ENCODE measurements at regions not wholly inside any gene's neighbourhood (a gene's known extent, or its start where the extent isn't known, plus 50 kb on each side); places are given as distances from the start of the nearest gene placed in this dataset.

DNA sequence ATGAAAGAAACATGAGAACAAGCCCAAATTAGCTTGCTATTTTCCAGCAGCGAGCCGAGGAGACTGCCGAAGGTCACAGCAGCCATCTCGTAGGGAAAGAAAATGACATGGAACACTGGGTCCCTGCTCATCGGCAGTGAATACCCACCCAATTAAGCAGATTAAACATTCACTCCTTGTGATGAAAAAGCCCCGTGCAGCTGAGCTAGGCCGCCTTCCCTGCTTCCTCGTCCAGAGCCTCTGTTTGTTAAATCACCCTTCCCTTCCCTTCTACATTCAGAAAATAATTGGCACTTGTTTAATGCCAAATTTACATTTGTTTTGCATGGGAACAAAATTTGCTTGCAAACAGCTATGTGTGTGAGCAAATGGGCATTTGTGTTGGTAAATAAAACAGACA, 342.5 kb downstream of the RMST start:
- intact Hi-C loops (cut with micrococcal nuclease), result no loop called here
- Histone ChIP-seq H3K27me3 (ENCODE audit: low read depth) (no peaks in the 10 kb centered on the region), H3K27ac (replicated peaks) (no peak overlapping the region), H3K9me3 (replicated peaks) (no peaks in the 10 kb centered on the region), H3K4me1 (no peaks in the 10 kb centered on the region), H3K36me3 (no peaks in the 10 kb centered on the region), H3K4me3 (no peak overlapping the region)
- TF ChIP-seq, protein P1, sequence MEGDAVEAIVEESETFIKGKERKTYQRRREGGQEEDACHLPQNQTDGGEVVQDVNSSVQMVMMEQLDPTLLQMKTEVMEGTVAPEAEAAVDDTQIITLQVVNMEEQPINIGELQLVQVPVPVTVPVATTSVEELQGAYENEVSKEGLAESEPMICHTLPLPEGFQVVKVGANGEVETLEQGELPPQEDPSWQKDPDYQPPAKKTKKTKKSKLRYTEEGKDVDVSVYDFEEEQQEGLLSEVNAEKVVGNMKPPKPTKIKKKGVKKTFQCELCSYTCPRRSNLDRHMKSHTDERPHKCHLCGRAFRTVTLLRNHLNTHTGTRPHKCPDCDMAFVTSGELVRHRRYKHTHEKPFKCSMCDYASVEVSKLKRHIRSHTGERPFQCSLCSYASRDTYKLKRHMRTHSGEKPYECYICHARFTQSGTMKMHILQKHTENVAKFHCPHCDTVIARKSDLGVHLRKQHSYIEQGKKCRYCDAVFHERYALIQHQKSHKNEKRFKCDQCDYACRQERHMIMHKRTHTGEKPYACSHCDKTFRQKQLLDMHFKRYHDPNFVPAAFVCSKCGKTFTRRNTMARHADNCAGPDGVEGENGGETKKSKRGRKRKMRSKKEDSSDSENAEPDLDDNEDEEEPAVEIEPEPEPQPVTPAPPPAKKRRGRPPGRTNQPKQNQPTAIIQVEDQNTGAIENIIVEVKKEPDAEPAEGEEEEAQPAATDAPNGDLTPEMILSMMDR (IDR thresholded peaks at IDR 0.05; ENCODE audit: borderline replicate concordance), result no peak
- no peak for DNase-seq

DNA sequence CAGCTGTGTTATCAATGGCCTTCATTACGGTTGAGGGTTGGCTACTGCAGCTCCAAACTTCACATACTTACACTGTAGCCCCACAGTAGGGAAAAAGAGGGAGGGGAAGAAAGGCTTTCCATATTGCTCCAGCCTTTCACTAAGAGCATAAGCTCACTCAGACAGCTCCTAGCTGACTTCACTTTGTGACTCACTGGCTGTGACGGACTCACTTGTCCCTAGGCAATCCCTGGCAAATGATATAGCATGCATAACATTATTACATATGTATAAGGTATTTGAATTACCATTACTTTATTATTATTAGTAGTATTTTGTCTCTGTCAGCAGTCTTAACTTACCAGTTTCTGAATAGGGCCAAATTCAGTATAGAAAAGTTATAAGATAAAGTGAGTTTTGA, 350.7 kb downstream of the RMST start:
- no peaks in the 10 kb centered on the region for H3K4me1 ChIP-seq

DNA sequence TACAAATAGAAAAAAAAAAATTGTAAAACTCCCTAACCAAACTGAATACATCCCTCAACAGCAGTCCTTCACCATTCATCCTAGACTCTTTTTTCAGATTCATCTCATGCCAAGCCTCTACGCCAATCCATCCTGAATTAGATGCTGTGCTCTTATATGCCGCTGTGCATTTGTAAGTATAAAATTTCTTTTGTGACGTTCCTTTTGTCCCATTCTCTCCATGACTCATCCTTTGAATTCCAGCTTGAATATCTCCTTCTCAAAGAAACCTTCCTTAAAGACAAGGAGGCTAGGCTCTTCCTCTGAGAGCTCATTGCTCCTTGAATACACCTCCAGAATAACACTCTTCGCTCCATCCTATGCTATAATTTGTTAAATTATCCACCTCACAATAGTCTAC, 359.2 kb downstream of the RMST start:
- H3K9me3 ChIP-seq (replicated peaks), result no peaks in the 10 kb centered on the region
- no peak for DNase-seq
- intact Hi-C loops (cut with micrococcal nuclease), result no loop called here
- H3K4me3 ChIP-seq, result no peak overlapping the region
- TF ChIP-seq, protein P1 (IDR thresholded peaks at IDR 0.05; ENCODE audit: borderline replicate concordance), result no peak
- no peaks in the 10 kb centered on the region for H3K4me1 ChIP-seq
- H3K36me3 ChIP-seq, result no peaks in the 10 kb centered on the region
- no peak overlapping the region for H3K27ac ChIP-seq (replicated peaks)
- H3K27me3 ChIP-seq (ENCODE audit: low read depth), result no peaks in the 10 kb centered on the region

More for the DNA sequence above, 350.7 kb downstream of the RMST start:
- no peaks in the 10 kb centered on the region for H3K36me3 ChIP-seq
- no peaks in the 10 kb centered on the region for H3K27me3 ChIP-seq (ENCODE audit: low read depth)
- DNase-seq, result no peak
- H3K27ac ChIP-seq (replicated peaks), result no peak overlapping the region
- H3K4me3 ChIP-seq, result no peak overlapping the region
- intact Hi-C loops (cut with micrococcal nuclease), result no loop called here
- no peaks in the 10 kb centered on the region for H3K9me3 ChIP-seq (replicated peaks)
- TF ChIP-seq, protein P1 (IDR thresholded peaks at IDR 0.05; ENCODE audit: borderline replicate concordance), result no peak

DNA sequence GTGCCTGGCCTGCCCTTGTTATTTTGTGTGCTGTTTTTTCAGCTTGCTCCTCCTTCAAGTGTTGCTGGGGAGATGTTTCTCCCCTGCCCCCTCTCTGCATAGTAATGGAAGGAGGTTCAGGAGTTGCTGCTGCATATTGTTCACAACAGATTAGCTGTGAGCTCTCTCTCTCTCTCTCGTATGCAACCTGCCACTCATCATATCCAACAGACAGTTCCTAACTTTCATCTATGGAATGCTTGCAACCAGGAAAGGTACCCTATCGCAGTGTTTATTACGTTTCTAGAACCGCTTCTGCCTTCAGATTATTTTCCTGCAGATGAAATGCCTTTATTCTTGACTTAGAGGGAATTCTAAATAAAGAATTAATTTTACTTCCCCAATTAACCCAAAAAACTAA, 372.9 kb downstream of the RMST start:
- TF ChIP-seq, protein P1 (IDR thresholded peaks at IDR 0.05; ENCODE audit: borderline replicate concordance), result no peak
- no peak for DNase-seq
- intact Hi-C loops (cut with micrococcal nuclease), result no loop called here

DNA sequence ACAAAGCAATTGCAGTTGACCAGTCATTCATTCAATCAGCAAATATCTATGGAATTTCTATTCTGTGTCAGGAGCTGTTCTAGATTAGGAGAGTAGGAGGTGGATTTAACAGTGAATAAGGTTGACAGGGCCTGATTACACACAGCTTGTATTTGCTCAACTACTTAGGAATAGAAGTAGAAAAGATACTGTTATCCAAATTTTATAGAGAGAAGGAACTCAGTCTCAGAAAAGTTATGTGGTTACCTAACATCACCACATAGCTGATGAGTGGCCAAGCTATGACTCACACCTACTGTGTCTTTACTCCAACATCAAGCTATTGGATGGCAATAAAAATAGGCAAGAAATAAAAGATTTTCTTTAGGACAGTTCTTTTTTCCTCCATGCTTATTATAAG, 374.8 kb downstream of the RMST start:
- H3K27me3 ChIP-seq (ENCODE audit: low read depth), result no peaks in the 10 kb centered on the region
- no peaks in the 10 kb centered on the region for H3K36me3 ChIP-seq
- no peak overlapping the region for H3K27ac ChIP-seq (replicated peaks)
- H3K9me3 ChIP-seq (replicated peaks), result peaks cover 3% of the 10 kb centered on the region
- intact Hi-C loops (cut with micrococcal nuclease), result no loop called here
- TF ChIP-seq, protein P1 (IDR thresholded peaks at IDR 0.05; ENCODE audit: borderline replicate concordance), result no peak
- DNase-seq, result no peak
- H3K4me3 ChIP-seq, result no peak overlapping the region
- no peaks in the 10 kb centered on the region for H3K4me1 ChIP-seq

More for the DNA sequence above, 372.9 kb downstream of the RMST start:
- no peak overlapping the region for H3K27ac ChIP-seq (replicated peaks)
- H3K4me3 ChIP-seq, result no peak overlapping the region
- no peaks in the 10 kb centered on the region for H3K4me1 ChIP-seq
- no peaks in the 10 kb centered on the region for H3K27me3 ChIP-seq (ENCODE audit: low read depth)
- peaks cover 3% of the 10 kb centered on the region for H3K9me3 ChIP-seq (replicated peaks)
- H3K36me3 ChIP-seq, result no peaks in the 10 kb centered on the region

DNA sequence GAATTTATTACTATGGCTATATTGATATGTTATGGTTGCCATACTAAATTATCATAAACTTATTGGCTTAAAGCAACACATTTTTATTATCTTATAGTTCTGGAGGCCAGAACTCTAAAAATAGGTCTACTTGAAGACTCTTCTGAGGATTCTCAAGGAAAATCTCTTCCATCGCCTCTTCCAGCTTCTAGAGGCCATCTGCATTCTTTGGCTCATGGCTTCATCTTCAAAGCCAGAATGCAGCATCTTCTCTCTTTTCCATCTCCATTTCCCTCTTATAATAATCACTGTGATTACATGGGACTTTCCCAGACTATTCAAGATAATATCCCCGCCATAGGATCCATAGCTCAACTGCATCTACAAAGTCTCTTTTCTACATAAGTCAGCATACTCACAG, 385.4 kb downstream of the RMST start:
- TF ChIP-seq, protein P1 (IDR thresholded peaks at IDR 0.05; ENCODE audit: borderline replicate concordance), result no peak
- Histone ChIP-seq H3K27me3 (ENCODE audit: low read depth) (no peaks in the 10 kb centered on the region), H3K4me3 (no peak overlapping the region), H3K36me3 (no peaks in the 10 kb centered on the region), H3K9me3 (replicated peaks) (no peaks in the 10 kb centered on the region), H3K27ac (replicated peaks) (no peak overlapping the region), H3K4me1 (no peaks in the 10 kb centered on the region)
- no peak for DNase-seq
- intact Hi-C loops (cut with micrococcal nuclease), result no loop called here

Measured in left ventricle myocardium inferior (tissue), 1 donor.